ENCODE measurements at regions not wholly inside any gene's neighbourhood (a gene's known extent, or its start where the extent isn't known, plus 50 kb on each side); places are given as distances from the start of the nearest gene placed in this dataset.

- no peaks in the 10 kb centered on the region for H3K9me3 ChIP-seq (replicated peaks; ENCODE audit: control insufficient read depth, insufficient read depth, low read depth, low read length)
- 0 out of 2 replicates have a peak, but pooled peaks cover 5% of the 10 kb centered on the region for H4K20me1 ChIP-seq (replicated peaks; ENCODE audit: control insufficient read depth, insufficient read depth, low read length)
- no peak for FAIRE-seq
- DNase-seq (ENCODE audit: extremely low read depth in 1 of 4, low spot score in 3 of 4) = no peak
- in situ Hi-C loops (cut with MboI) = no loop called here
- no peak overlapping the region for H3K4me3 ChIP-seq
- ChIA-PET CTCF (ENCODE audit: low intra/inter-chr PET ratio) (no interaction called here), POLR2A (no interaction called here)
- no peak overlapping the region for H3K4me2 ChIP-seq (ENCODE audit: insufficient read depth, low read length)
- intact Hi-C loops (cut with micrococcal nuclease) = no loop called here
- BruUV-seq (replicated peaks) = no TSS peak
- no peaks in the 10 kb centered on the region for H3K79me2 ChIP-seq (ENCODE audit: control insufficient read depth, insufficient read depth, low read length)
- WGBS (ENCODE audit: insufficient coverage, low coverage, missing lambda C conversion rate) = 1% methylated on average over 14 of the region's 14 CpGs
- no peak for TF ChIP-seq ETS1 (conservative IDR thresholded peaks at IDR 0.05; ENCODE audit: control insufficient read depth, low read depth, low read length)
- no peak for TF ChIP-seq NFRKB (IDR thresholded peaks at IDR 0.05; ENCODE audit: low read depth)
- TF ChIP-seq KLF13 (tag; IDR thresholded peaks at IDR 0.05; ENCODE audit: borderline replicate concordance, low read depth) = no peak
- no peak for TF ChIP-seq ZMIZ1 (IDR thresholded peaks at IDR 0.05; ENCODE audit: low read depth in 2 of 2, low read length in 2 of 2)
- H3K36me3 ChIP-seq (ENCODE audit: control insufficient read depth, insufficient read depth, low read length) = no peaks in the 10 kb centered on the region
- H3K9me1 ChIP-seq (ENCODE audit: control insufficient read depth, insufficient read depth, low read length) = no peaks in the 10 kb centered on the region
- peaks cover 0 to 57% of the 10 kb centered on the region in 2 experiments; a peak in 2 of 5 replicates for H3K27me3 ChIP-seq (ENCODE audit: control insufficient read depth in 2 of 2, insufficient read depth in 2 of 2, low read length in 2 of 2)
- no peak overlapping the region for H2AFZ ChIP-seq (ENCODE audit: low read depth, low read length)
- H3K4me1 ChIP-seq (replicated peaks in 1 of 2; ENCODE audit: control insufficient read depth in 2 of 2, insufficient read depth in 2 of 2, low read length in 2 of 2) = no peaks in the 10 kb centered on the region
- no peak overlapping the region for H3K27ac ChIP-seq (ENCODE audit: extremely low read depth, low read depth, low read length)
- no peak for ATAC-seq
- no peak overlapping the region for H3K9ac ChIP-seq (ENCODE audit: insufficient read depth in 1 of 2, low read depth in 2 of 2, low read length in 2 of 2)
Observed at GRCh38 chr11:70842701-70843100, 409.7 kb downstream of the SHANK2 start.

All from K562 (cell line).